HG03439 (cell line): ENCODE measurements at regions not wholly inside any gene's neighbourhood (a gene's known extent, or its start where the extent isn't known, plus 50 kb on each side); places are given as distances from the start of the nearest gene placed in this dataset.
"Not testable (repeated sequence)": the region's sequence is repeated elsewhere in the genome, so short reads cannot be mapped to it uniquely, and the experiment has no call there.

Experiments
- ATAC-seq: cut with Tn5 transposase; IDR thresholded peaks from one replicate; pipeline ENCODE4 v1.9.1; 2021; ENCODE audit warnings: mild to moderate bottlenecking, moderate library complexity; ENCODE audit not compliant: unreplicated experiment

DNA sequence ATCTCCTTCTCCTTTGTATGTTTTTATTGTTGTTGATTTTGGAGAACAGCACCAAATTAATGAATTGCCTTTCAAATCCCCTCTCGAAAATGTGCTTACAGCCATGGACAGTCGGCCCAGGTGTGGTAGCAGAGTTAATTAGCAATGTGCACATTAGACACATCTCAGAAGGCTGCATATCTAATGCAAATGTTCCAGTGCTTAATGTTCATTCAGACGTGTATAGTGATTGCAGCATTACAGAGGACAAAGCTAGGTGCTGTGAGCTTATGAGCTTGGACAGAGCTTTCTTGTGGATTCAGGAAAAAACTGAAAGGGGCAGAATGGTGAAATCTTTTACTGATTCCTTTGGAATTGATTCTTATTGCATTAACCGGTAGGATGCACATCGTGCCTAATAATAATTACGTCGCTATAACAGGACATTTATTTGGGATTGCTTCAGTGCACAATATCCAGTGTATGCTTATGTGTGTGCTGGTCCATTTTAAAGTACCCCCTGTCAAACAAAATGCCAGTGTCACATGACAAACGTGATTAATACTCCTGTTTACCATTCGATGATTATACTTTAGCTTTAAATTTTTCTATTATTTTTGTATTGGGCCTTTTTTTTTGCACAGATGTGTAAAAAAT lies 552.9 kb upstream of the EPHA5 start:
- no peak for ATAC-seq

DNA sequence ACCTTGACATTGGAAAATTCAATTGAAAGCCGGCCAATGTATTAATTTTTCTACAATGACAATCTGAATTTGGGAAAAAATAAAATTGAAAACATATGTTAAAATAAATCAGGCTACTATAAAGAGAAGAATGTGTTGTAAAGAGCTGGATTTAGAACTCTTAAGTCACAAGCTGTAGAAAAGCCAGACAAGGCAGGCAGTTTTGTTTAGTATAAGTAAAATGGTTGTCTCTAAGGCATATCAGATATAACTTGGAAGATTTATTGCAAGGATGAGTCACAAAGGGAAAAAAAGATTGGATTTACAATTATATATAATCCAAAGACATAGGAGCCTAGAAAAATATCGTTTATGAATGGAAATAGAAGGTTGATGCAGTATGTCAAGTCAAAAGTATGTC lies 549.1 kb upstream of the EPHA5 start:
- ATAC-seq, result no peak

DNA sequence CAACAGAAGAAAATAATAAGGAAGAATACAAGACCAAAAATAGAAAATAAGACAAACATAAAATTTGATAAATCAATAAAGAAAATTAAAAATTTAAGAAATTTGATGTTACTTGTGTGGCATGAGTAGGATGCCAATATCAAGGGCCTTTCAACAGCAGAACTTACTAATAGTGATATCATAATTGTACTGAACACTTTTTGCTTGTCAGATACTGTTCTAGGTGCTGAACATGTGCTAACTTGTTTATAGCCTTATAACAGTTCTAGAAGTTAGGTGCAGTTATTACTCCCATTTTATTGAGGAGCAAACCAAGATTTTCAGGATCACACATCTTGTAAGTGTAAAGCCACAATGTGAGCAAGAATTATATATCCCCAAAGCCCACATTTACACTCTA lies 546.0 kb upstream of the EPHA5 start:
- no peak for ATAC-seq

DNA sequence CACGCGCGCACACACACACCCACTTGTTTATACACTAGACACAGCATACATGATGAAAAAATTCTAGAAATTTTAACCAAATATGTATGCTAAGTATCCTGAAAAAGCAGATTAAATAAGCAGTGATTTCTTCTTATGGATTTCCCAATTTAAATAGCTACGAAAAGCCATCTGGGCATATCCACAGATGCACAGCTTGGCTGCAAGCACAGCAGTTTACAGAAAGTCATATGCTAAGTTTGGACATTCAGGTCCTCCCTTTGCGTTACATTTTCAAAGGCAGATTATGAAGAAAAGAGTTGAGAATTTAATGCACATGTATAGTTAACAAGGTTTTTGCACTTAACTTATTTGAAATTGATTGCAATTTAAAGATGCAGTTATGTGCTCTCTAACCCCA lies 542.2 kb upstream of the EPHA5 start:
- no peak for ATAC-seq

DNA sequence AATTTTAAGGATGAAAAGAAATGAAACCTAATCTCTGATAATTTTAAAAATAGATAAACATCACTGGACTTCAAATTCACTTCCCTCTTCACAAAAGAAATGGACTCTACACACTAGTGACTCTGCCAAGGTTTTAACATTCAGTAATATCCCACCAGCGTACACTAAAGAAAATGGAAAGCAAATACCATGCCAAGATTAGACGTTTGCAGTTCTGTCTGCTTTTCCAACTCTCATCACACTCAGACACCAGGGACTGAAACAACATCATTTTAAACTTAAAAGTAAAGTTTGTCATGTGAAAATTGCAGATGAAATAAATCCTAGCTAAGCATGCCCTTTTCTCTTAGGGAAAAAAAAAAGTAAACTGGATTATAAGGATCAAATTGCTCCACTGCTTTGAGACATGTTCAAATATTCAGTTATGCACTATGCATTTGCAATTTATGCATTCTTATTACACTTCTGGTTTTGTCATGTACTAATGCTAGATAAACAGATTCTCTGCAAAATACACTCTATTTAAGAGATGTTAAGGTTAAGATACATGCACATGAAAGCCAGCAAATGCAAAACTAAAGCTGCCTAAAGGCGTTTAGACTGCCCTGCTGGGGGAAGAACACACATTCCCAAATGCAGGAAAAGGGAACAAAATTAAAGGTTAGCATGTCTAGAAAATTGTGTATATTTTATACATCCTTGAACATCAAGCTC lies 534.4 kb upstream of the EPHA5 start:
- no peak for ATAC-seq

DNA sequence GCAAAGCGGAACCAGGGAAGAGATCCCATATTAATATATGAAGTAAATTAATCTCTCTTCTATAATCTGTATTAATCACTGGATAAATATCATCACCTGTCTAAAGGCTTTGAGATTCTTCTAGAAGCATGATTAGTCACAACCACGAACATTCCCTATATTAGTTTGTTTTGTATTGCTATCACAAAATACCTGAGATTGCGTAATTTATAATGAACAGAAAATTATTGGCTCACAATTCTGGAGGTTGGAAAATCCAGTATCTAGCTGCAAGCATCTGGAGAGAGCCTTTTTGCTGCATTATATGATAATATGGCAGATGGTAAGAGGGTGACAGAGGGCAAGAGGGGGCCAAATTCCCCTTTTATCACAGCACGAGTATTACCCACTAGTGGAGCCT lies 532.6 kb upstream of the EPHA5 start:
- no peak for ATAC-seq

DNA sequence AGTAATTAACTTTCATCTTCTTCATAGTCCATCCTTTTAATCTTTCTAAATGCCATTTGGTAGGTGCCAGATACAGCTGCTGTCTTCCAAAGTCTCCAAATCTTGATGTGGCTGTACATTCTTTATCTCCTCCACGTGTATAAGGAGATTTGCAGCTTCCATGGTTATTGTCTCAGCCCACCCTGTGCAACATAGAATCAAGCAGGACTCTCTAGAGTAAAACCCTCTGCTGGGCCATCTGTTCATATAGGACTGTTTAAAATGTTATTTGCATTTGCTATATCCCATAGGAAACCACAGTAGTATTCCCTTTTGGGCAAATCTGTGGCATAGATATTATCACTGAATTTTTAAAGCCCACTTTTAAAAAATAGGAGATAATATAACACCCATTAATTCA lies 527.2 kb upstream of the EPHA5 start:
- ATAC-seq, result no peak

DNA sequence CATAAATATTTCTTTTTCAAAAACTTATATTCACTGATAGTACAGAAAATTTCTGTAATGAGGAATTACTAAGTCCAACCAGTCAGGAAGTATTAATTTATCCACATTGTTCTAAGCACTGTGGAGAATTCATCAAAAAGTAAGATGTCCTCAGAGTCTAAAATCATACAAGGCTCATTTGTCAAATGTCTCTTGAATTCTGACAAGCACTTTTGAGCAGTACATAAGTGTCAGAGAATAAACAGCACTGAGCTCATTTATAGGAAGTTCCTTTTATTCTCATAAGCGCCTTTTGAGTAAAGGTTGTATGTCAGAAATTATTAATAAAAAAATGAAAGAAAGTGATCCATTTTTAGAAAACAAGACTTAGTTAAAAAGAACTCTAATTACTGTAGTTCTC lies 523.2 kb upstream of the EPHA5 start:
- no peak for ATAC-seq

DNA sequence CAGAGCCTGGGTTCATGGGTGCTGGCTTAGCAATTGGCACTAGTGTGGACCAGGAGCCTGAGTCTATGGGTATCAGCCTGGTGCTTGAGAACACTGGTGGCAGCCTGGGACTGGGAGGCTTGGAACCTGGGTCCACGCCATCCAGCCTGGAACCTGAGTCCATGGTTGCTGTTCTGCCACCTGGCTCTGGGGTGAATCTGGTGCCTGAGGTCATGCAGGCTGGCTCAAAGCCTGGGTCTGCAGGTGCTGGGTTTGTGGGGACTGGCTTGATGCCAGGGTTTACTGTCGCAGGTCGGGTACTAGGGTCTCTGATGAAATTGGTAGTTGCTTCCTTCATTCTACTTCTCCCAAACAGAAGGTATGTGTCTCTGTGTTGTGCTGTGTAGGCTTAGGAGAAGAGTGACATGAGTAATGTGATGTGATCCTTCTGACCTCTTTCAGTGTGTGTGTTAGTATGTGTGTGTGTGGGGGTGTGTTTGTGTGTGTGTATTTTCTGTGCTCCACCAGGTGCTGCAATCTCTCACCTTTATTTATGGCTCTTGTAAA lies 517.0 kb upstream of the EPHA5 start:
- no peak for ATAC-seq

DNA sequence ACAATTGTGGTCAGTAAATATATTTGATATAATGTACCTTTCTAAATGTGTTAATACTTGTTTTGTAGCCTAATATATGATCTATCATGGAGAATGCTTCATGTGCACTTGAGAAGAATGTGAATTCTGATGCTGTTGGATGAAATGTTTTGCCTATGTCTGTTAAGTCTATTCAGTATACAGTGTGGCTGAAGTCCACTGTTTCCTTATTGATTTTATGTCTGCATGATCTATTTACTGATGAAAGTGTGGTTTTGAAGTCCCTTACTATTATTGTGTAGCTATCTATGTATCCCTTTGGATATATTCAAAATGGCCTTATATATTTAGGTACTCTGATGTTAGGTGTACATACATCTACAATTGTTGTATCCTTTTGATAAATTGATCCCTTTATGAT lies 515.8 kb upstream of the EPHA5 start:
- ATAC-seq, result no peak

DNA sequence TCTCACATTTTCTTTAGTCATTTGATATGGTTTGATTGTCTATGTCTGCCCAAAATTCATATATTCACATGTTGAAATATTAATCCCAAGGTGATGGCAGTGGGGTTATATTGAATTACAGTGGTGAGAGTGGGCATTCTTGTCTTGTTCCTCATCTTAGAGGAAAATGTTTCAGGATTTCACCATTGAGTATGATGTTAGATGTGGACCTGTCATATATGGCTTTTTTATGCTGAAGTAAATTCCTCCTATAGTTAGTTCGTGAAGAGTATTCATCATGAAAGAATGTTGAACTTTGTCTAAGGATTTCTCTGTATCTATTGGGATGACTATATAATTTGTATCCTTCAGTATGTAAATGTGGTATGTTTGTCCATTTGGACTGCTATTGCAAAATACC lies 512.3 kb upstream of the EPHA5 start:
- no peak for ATAC-seq

DNA sequence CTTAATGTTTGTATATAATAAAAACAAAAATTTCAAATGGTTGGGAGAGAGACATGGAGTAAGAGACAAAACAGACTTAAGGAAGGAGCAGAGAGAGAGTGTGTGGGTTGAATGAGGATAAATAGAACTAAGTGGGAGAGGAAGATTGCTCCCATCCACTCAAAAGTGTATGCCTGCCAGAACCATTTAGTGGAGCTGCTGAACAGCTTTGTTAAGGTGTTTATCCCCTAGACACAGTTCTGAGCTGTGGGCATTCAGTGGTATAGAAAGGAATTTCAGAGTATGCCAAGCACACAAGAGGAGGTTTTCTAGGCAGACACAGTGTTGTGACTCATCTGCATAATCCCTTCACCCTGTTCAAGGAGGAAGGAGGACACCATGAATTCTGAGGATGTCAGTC lies 508.6 kb upstream of the EPHA5 start:
- no peak for ATAC-seq

DNA sequence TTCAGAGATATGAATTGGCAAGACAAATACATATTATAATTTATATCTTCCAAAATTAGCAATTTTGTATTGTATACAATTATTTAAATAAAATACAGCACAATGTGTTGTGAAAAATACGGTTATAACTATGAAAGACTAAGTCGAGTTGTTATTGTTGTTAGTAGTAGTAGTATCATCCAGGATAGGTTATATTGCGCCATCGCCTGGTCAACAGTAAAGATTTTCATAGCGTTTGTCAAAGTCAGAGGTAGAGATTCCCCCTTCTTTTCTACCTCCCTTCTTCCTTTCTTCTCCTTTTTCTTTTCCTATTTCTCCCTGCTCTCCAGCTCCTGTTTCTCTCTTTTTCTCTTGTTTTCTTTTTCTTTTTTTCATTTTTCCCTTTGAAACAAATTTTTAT lies 499.1 kb upstream of the EPHA5 start:
- ATAC-seq, result no peak

DNA sequence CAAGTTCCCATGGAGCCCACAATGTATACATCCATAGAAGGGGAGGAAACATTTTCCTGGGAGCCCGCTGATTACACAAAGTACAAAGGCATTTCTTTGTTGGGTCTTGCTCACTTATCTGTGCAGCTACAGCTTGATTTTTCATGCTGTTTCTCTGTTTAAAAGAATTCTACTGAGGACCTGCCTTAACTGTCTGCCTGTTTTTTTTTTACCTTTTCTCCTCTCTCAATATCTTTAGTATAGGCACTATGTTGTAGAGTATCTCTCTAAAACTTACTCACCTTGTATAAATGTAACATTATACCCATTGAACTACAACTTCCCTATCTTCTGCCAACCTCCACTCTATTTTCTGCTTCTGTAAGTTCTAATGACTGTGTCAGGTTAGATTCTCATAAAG lies 494.6 kb upstream of the EPHA5 start:
- ATAC-seq, result no peak

DNA sequence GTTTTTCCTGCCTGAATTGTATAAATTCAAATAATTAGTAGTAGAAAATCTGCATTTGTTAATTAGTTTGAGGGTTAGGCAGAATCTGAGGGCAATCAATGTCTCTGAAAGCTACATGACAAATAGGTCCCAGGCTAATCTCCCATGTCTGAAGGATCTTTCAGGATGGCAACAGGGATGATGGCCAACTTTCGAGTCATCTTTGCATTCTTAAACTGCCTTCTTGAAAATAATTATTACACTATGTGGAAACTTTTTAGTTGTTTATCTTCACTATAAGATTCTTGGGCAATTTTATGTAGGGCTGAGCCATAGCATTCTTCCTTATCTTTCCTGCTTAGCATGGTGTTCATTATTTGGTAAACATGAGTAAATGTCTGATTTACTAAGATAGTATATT lies 490.3 kb upstream of the EPHA5 start:
- ATAC-seq, result no peak

DNA sequence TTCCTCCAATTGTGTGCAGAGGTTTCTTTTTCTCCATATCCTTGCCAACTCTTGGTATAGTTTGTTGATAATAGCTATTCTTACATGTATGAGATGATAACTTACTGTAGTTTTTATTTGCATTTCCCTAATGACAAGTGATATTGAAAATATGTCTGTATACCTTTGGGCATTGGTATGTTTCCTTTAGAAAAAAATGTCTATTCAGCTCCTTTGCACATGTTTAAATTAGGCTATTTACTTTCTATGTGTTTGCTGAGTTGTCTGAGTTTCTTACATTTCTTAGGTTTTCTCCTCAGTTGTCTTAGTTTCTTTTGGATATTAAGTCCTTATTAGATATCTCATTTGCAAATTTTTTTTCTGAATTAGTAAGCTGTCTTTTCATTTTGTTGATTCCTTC lies 487.3 kb upstream of the EPHA5 start:
- no peak for ATAC-seq

DNA sequence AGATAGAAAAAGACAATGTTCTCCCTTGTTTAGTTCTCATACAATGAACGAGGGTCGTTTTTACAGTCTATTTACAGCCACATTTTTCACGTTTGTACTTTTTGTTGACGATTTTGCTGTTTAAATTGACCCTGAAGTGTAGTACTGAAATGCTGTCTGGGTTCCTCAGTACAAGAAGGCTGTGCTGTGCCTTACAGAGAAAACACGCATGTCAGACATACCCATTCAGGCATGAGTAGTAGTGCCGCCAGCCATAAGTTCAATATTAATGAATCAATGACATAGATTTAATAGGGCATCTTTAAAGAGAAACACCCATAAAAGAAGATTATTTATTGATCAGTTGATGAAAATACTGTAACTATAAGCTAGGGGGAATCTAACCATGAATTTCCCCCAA lies 459.8 kb upstream of the EPHA5 start:
- ATAC-seq, result no peak

DNA sequence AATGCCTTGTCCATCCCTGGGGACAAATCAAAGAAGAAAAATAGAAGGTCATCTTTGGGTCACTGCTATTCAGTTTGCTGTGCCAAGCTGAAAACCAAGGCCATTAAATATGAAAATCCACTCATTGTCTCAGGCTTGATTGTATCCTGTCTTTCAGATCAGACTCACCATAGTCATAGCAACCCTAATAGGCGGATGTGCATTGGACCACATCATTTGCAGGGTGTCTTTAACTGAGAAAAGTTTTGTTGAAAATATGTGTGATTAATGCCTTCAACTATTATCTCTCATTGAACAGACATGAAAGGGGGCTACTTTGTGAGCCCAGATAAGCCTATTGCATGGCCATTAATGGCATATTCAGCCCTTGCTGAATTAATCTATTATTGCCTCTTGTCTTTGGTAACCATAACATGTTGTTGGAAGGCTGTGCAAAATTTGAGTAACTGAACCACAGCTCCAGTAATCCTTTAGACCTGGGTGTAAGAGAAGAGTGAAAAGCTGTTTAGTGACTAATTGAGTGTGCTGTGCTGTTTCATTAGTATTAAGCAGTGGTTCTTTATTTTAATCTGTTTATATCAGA lies 453.6 kb upstream of the EPHA5 start:
- no peak for ATAC-seq

DNA sequence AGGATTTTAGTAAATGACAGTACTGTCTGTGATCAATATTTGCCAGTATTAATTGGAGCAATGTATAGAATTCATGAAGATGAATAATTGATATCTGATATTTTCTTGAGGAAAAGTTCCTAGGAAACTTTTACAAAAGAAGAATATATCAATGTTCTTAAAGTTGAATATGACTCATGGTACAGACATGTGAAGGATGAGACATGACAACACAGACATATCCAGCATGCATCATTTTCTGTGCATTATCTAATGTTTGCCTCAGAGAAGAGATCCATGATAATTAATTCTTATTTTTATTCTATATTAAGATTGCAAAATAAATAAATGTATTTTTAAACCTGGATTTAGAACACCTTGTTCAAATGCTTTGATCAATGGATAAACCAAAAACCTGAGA lies 452.9 kb upstream of the EPHA5 start:
- ATAC-seq, result no peak

DNA sequence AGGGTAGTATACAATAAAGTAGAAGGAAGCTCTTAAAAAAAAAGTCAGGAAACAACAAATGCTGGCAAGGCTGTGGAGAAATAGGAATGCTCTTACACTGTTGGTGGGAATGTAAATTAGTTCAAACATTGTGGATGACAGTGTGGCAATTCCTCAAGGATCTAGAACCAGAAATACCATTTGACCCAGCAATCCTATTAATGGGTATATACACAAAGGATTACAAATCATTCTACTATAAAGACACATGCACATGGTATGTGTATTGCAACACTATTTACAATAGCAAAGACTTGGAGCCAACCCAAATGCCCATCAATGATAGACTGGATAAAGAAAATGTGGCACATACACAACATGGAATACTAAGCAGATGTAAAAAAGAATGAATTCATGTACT lies 444.9 kb upstream of the EPHA5 start:
- ATAC-seq, result not testable (repeated sequence)

DNA sequence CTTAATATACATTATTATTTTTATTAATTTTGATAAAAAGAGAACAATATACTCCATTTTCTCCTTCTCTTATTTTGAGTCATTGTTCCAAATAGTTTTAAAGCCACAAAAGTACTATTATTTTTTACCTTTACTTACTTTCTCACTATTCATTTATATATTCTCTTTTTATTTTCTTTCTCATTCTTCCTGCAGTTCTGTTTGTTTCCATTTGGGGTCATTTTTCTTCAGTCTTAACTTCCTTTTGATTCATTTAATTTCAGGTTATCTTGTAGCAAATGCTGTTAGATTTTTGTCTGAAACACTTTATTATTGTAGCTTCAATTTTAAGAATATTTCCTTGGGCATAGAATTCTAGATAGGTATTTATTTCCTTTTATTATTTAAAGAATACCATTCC lies 438.6 kb upstream of the EPHA5 start:
- ATAC-seq, result no peak

DNA sequence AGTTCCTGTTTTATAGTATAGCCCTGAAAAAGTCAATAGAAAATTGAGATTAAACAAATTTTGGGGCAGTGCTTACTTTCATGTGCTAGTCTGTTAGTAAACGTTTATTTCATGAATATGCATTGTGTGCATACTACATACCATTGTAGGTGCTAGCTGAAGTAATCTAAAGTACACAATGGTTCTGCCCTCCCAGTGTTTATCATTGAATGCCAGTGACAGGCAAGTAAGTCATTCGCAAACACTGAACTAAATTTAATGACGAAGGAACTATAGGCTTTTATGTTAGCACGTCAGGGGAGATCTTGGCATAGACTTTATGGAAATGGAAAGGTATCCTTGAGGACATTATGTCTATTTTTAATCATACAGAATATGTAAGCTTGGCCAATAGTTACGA lies 426.9 kb upstream of the EPHA5 start:
- ATAC-seq, result no peak
